ENCODE measurements at regions not wholly inside any gene's neighbourhood (a gene's known extent, or its start where the extent isn't known, plus 50 kb on each side); places are given as distances from the start of the nearest gene placed in this dataset.

DNA sequence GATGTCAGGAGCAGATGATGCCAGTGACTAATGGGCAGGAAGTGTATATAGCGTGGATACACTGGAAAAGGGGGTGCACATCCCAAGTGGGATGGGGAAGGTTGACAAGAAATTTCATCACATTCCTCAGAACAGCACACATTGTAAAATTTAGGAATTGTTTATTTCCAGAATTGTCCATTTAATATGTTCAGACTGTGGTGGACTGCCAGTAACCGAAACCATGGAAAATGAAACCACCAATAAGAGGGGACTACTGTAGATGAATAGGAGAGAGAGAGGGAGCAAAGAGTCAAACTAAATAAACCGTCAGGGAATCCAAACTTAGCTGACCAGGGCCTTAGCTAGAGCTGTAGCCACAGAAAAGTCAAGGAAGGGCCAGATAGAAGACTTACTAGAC lies 164.4 kb upstream of the PRDM1 start:
- H3K36me3 Mint-ChIP-seq (ENCODE audit: insufficient read depth), result peaks cover 2% of the 10 kb centered on the region
- H3K27me3 Mint-ChIP-seq, result no peaks in the 10 kb centered on the region
- H3K4me3 Mint-ChIP-seq (ENCODE audit: low read depth), result no peak overlapping the region
- H3K9me3 Mint-ChIP-seq (ENCODE audit: low read depth), result peaks cover 4% of the 10 kb centered on the region
- no peaks in the 10 kb centered on the region for H3K4me1 Mint-ChIP-seq (ENCODE audit: low read depth)
- no peak overlapping the region for H3K27ac Mint-ChIP-seq
- TF ChIP-seq, protein P1, sequence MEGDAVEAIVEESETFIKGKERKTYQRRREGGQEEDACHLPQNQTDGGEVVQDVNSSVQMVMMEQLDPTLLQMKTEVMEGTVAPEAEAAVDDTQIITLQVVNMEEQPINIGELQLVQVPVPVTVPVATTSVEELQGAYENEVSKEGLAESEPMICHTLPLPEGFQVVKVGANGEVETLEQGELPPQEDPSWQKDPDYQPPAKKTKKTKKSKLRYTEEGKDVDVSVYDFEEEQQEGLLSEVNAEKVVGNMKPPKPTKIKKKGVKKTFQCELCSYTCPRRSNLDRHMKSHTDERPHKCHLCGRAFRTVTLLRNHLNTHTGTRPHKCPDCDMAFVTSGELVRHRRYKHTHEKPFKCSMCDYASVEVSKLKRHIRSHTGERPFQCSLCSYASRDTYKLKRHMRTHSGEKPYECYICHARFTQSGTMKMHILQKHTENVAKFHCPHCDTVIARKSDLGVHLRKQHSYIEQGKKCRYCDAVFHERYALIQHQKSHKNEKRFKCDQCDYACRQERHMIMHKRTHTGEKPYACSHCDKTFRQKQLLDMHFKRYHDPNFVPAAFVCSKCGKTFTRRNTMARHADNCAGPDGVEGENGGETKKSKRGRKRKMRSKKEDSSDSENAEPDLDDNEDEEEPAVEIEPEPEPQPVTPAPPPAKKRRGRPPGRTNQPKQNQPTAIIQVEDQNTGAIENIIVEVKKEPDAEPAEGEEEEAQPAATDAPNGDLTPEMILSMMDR (IDR thresholded peaks at IDR 0.05; ENCODE audit: unreplicated experiment), result no peak
- no peak for DNase-seq (ENCODE audit: low spot score, unreplicated experiment)

DNA sequence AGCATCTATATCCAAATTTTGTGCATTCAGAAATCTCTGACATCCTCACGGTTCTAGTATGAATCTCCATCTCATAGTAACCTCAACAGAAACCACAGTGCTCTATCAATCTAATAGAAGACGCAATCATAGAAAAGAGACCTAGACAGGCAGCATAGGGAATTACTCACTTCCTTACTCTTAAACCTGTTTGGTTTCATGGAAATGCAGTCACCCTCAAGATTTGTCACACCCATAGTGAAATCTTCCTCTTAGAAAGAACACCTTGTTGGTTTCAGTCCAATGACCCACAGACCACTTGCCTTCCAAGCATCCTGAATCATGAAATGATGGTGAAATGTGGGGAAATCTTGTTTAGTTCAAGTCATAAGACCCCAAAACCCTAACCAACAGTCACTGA lies 166.1 kb upstream of the PRDM1 start:
- Mint-ChIP-seq H3K9me3 (ENCODE audit: low read depth) (peaks cover 4% of the 10 kb centered on the region), H3K4me3 (ENCODE audit: low read depth) (no peak overlapping the region), H3K36me3 (ENCODE audit: insufficient read depth) (peaks cover 2% of the 10 kb centered on the region), H3K4me1 (ENCODE audit: low read depth) (no peaks in the 10 kb centered on the region), H3K27me3 (no peaks in the 10 kb centered on the region), H3K27ac (no peak overlapping the region)
- DNase-seq (ENCODE audit: low spot score, unreplicated experiment), result no peak
- TF ChIP-seq, protein P1 (IDR thresholded peaks at IDR 0.05; ENCODE audit: unreplicated experiment), result no peak

DNA sequence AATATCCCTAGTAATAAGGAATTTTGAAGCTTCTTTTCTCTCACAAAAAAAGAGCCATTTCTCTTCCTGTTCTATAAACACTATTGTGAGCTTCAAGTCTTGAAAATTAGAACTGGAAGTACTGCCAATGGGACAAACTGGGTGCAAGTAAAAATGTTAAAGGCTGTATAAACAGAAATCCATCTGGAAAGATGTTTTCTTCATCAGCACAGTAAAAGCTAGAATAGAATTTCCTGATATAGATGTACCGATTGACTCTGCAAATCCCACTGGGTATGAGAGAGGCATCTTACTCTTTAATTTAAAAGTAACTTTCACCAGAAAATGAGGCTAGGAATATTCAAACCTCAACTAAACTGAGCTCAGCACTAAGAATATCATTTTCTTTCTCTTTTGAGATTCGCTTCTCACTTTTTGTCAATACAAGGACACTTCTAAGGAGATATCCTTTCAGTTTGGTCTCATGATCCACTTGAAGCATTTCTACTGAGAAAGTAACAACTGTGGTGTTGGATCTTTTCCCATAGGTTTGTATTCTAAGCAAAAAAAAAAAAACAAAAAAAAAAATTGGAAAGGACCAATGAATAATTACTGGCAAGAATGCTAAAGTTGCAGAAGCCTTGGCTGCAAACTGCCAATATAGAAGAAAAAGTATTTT lies 169.0 kb upstream of the PRDM1 start:
- no peaks in the 10 kb centered on the region for H3K36me3 Mint-ChIP-seq (ENCODE audit: insufficient read depth)
- peaks cover 2% of the 10 kb centered on the region for H3K9me3 Mint-ChIP-seq (ENCODE audit: low read depth)
- no peak overlapping the region for H3K4me3 Mint-ChIP-seq (ENCODE audit: low read depth)
- DNase-seq (ENCODE audit: low spot score, unreplicated experiment), result no peak
- H3K27ac Mint-ChIP-seq, result no peak overlapping the region
- TF ChIP-seq, protein P1 (IDR thresholded peaks at IDR 0.05; ENCODE audit: unreplicated experiment), result no peak
- no peaks in the 10 kb centered on the region for H3K27me3 Mint-ChIP-seq
- H3K4me1 Mint-ChIP-seq (ENCODE audit: low read depth), result no peaks in the 10 kb centered on the region

DNA sequence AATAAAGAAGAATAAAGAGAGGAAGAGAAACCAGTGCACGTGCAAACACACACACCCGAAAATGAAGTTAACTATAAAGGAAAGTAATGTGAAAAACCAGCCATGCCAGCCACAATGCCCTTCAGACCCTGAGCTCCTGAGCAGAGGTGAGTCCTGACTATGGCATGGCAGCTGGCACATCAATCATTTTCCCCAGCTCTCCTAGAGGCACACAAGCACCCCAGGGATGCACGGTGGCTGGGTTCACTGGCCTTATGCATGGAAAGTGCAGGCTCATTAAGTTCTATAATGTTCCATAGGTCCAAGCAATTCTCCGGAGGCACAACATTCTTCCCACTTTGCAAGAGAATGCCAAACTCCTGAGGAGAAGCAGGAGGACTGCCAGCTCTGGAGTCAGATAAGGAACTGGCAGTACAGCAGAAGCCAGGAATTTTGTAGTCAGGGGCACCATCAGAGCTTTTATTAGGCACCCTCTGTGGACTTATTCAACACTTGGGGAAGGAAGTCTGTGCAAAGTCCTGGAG lies 175.0 kb upstream of the PRDM1 start:
- Mint-ChIP-seq H3K27ac (no peak overlapping the region), H3K9me3 (ENCODE audit: low read depth) (peaks cover 2% of the 10 kb centered on the region), H3K4me1 (ENCODE audit: low read depth) (no peaks in the 10 kb centered on the region), H3K36me3 (ENCODE audit: insufficient read depth) (no peaks in the 10 kb centered on the region), H3K27me3 (peaks cover 11% of the 10 kb centered on the region), H3K4me3 (ENCODE audit: low read depth) (no peak overlapping the region)
- DNase-seq (ENCODE audit: low spot score, unreplicated experiment), result no peak
- TF ChIP-seq, protein P1 (IDR thresholded peaks at IDR 0.05; ENCODE audit: unreplicated experiment), result no peak

DNA sequence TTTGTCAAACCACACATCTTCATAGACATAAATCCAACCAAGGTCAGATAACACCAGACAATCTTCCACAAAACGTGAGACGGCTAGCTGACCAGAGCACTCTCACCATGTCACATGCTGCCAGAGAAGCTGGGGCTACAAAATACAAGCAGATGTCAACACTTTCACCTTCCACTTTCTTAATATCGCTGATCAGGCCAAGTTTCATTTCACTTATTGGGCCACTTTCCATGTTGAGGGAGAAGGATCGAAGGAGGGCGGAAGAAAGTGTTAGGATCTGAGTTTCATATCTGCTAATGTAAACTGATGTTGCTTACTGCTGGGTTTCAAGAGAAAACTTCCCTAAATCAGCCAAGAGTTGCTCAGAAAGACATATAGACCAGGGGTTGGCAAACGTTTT lies 177.0 kb upstream of the PRDM1 start:
- H3K27me3 Mint-ChIP-seq, result peaks cover 17% of the 10 kb centered on the region
- no peaks in the 10 kb centered on the region for H3K4me1 Mint-ChIP-seq (ENCODE audit: low read depth)
- peaks cover 2% of the 10 kb centered on the region for H3K9me3 Mint-ChIP-seq (ENCODE audit: low read depth)
- no peaks in the 10 kb centered on the region for H3K36me3 Mint-ChIP-seq (ENCODE audit: insufficient read depth)
- no peak overlapping the region for H3K4me3 Mint-ChIP-seq (ENCODE audit: low read depth)
- no peak for DNase-seq (ENCODE audit: low spot score, unreplicated experiment)
- TF ChIP-seq, protein P1 (IDR thresholded peaks at IDR 0.05; ENCODE audit: unreplicated experiment), result no peak
- no peak overlapping the region for H3K27ac Mint-ChIP-seq
